Keratinocyte (primary cell): ENCODE measurements at regions not wholly inside any gene's neighbourhood (a gene's known extent, or its start where the extent isn't known, plus 50 kb on each side); places are given as distances from the start of the nearest gene placed in this dataset.

Experiments used
- CTCF ChIP-seq, 3 experiments: IDR thresholded peaks in 1 of 3; conservative IDR thresholded peaks in 1 of 3; optimal IDR thresholded peaks in 1 of 3; 2 replicates in 2 of 3; 3 replicates in 1 of 3; pipeline versions ENCODE3 to v1.5.1; 2011; ENCODE audit warnings: low read length in 3 of 3, mild to moderate bottlenecking in 3 of 3, moderate library complexity in 2 of 3, control low read depth in 1 of 3, inconsistent platforms in 1 of 3; ENCODE audit not compliant: insufficient read depth in 2 of 3; ENCODE audit errors: extremely low read depth in 1 of 3
- EZH2 ChIP-seq: IDR thresholded peaks from one replicate; pipeline ENCODE4 v1.6.1; 2012; ENCODE audit warnings: inconsistent platforms, mild to moderate bottlenecking, low read length, moderate library complexity

DNA sequence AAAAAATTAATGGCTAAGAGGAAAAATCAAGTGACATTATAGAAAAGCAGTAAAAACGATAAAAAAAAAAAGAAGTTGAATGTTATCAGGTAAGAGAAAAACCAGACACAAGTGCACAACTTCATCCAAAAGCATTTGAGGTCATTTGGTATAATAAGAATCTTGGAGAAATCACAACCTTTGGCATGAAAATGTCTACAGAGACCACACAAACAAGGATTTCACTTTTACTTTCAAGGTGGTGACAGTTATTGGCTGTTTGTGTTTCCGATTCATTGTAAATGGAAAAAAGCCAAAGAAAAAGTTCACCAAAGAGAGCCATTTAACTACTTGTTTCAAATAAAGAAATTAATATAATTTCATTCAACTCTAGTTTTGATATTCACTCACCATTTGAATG is 1193.5 kb downstream of the PCDH9 start:
- TF ChIP-seq CTCF (optimal IDR thresholded peaks at IDR 0.05 in 1 of 3, IDR thresholded peaks at IDR 0.05 in 1 of 3, conservative IDR thresholded peaks at IDR 0.05 in 1 of 3; ENCODE audit: extremely low read depth in 1 of 3, insufficient read depth in 2 of 3, low read length in 3 of 3) (no peak), EZH2 (no peak)
